Transverse colon (tissue), 4 donors: ENCODE measurements at regions not wholly inside any gene's neighbourhood (a gene's known extent, or its start where the extent isn't known, plus 50 kb on each side); places are given as distances from the start of the nearest gene placed in this dataset.

ENCODE experiments used
- DNase-seq: peaks from one replicate; pipeline ENCODE4 v3.0.0-alpha.2; 2019
- H3K27ac ChIP-seq, 4 donors: fragments of 200-600 bp; sonication (generic); 2 replicates each; pipeline ENCODE4 v1.5.1; 2016 to 2018; ENCODE audit warnings: inconsistent platforms in 4 of 4
- H3K27me3 ChIP-seq: fragments of 200-600 bp; sonication (generic); 2 replicates; pipeline ENCODE4 v1.5.1; 2017; ENCODE audit warnings: inconsistent platforms
- H3K36me3 ChIP-seq, 4 donors: fragments of 200-600 bp; sonication (generic); 2 replicates each; pipeline ENCODE4 v1.5.1; 2017 to 2019; ENCODE audit warnings: inconsistent platforms in 4 of 4
- H3K4me1 ChIP-seq, 4 donors: fragments of 200-600 bp; sonication (generic); 2 replicates each; pipeline ENCODE4 v1.5.1; 2017 to 2020; ENCODE audit warnings: inconsistent platforms in 4 of 4
- H3K4me3 ChIP-seq, 4 donors: fragments of 200-600 bp; sonication (generic); 1 replicate in 1 of 4; 2 replicates in 3 of 4; pipeline versions ENCODE4 v1.5.1 to v1.6.1; 2017 to 2019; ENCODE audit warnings: inconsistent platforms in 4 of 4
- H3K9me3 ChIP-seq, 2 donors: fragments of 200-600 bp; sonication (generic); 2 replicates each; pipeline ENCODE4 v1.5.1; 2017 to 2019; ENCODE audit warnings: inconsistent platforms in 2 of 2
- CTCF ChIP-seq, 5 experiments: fragments of 200-600 bp in 3 of 5; fragments of 450-650 bp in 2 of 5; sonication (generic) in 3 of 5; IDR thresholded peaks; 1 replicate in 2 of 5; 2 replicates in 3 of 5; pipeline ENCODE4 v1.5.1; 2016 to 2017; ENCODE audit warnings: antibody characterized with exemption in 5 of 5, inconsistent platforms in 3 of 5, mild to moderate bottlenecking in 2 of 5, moderate library complexity in 1 of 5
- EP300 ChIP-seq: sonication (generic); formaldehyde crosslinking; IDR thresholded peaks from one replicate; pipeline ENCODE4 v1.6.1; 2017; ENCODE audit warnings: antibody characterized with exemption, low read depth
- POLR2A ChIP-seq: fragments of 450-650 bp; IDR thresholded peaks from one replicate; pipeline ENCODE4 v1.6.1; 2016; ENCODE audit warnings: antibody characterized with exemption, mild to moderate bottlenecking, moderate library complexity
- POLR2AphosphoS5 ChIP-seq, 3 donors: sonication (generic); formaldehyde crosslinking; IDR thresholded peaks; one replicate each; pipeline ENCODE4 v1.6.1; 2016; ENCODE audit warnings: antibody characterized with exemption in 3 of 3
- WGBS, 2 donors: methylation state at CpG; one replicate each; pipeline ENCODE4 v1.1.5; 2018; ENCODE audit warnings: low coverage in 1 of 2; 5-methylcytosine and 5-hydroxymethylcytosine counted together
- in situ Hi-C, 4 donors: fragments of 200-750 bp; cut with MboI; loops; one replicate each; pipeline versions ENCODE4 v1.15.0 to v1.15.1; 2017; ENCODE audit warnings: low sequenced_read_pairs in 3 of 4, low pct_ligation_motif_present in 1 of 4, low pct_unique_long_range_greater_than_20kb in 1 of 4
- intact Hi-C: fragments of 100-400 bp; cut with DNase I; formaldehyde crosslinking; loops from one replicate; pipeline ENCODE4 v1.15.1; 2023; ENCODE audit warnings: low total_unique reads

- TF ChIP-seq POLR2A: no peak
- TF ChIP-seq POLR2AphosphoS5 (IDR thresholded peaks at IDR 0.05): no peak
- no peak for TF ChIP-seq EP300
- no peak for TF ChIP-seq CTCF (IDR thresholded peaks at IDR 0.05)
- no peaks in the 10 kb centered on the region for H3K9me3 ChIP-seq
- no peaks in the 10 kb centered on the region for H3K27me3 ChIP-seq
- DNase-seq: no peak
- intact Hi-C loops (no loop called here), in situ Hi-C loops (loop anchor here (5.0 to 25.0 kb wide), 6 partner anchors 178 to 503 kb away; partner anchors contain the start of gene FNBP1L (in 1 of the 4))
- H3K36me3 ChIP-seq: no peaks in the 10 kb centered on the region
- H3K27ac ChIP-seq: no peak overlapping the region
- 84 to 86% methylated on average over 8 of the region's 8 CpGs for WGBS, 2 donors
- H3K4me3 ChIP-seq: no peak overlapping the region
- H3K4me1 ChIP-seq: peaks cover 0 to 16% (median 4%) of the 10 kb centered on the region in 4 donors
Observed at GRCh38 chr1:93815366-93816110, 63.5 kb downstream of the DNTTIP2 start.

- Histone ChIP-seq H3K4me3 (no peak overlapping the region), H3K27me3 (no peaks in the 10 kb centered on the region), H3K9me3 (no peaks in the 10 kb centered on the region), H3K36me3 (no peaks in the 10 kb centered on the region), H3K27ac (no peak overlapping the region), H3K4me1 (peaks cover 0 to 16% (median 4%) of the 10 kb centered on the region in 4 donors)
- in situ Hi-C loops (loop anchor here (5.0 to 25.0 kb wide), 6 partner anchors 178 to 503 kb away; partner anchors contain the start of gene FNBP1L (in 1 of the 4)), intact Hi-C loops (loop anchor here (1.0 kb wide), 1 partner anchor 186 kb away; no protein-coding TSS in a partner anchor)
- TF ChIP-seq EP300 (no peak), POLR2A (no peak), POLR2AphosphoS5 (IDR thresholded peaks at IDR 0.05) (no peak), CTCF (IDR thresholded peaks at IDR 0.05) (no peak)
- no peak for DNase-seq
- 70 to 73% methylated on average over 8 of the region's 8 CpGs for WGBS, 2 donors
Observed at GRCh38 chr1:93814795-93815340, 64.1 kb downstream of the DNTTIP2 start.

DNA sequence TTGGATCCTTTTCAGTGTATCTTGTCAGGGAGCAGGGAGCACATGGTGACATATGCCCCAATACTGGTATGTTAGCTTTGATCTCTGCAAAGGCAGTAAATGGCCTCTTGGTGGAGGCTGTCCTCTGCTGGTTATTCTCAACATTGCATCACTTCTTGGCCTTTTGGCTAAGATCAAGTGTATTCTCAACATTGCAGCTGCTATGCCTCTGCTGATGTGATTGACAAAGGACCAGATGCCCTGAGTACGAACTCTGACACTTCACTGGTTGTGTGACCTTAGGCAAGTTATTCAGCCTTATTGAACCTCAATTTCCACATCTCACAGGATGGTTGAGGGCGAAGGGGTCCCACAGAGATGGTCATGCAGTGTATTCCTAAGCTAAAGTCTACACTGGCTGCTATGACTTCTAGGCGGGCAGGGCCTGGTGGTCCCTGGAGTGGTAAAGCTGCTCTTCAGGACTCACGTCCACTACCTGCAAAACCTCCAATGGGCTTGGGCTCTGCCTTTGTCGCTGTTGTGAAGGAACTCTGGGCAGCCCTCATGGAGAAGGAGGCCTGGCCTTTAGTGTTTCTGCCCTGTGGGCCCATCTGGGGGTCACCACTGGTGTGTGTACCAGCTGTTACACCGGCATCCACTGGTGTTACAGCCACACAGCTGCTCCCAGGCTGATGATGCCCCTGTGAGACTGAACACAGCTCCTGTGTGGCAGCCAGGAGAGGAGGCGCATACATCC lies 64.8 kb downstream of the DNTTIP2 start:
- Histone ChIP-seq H3K27me3 (no peaks in the 10 kb centered on the region), H3K36me3 (no peaks in the 10 kb centered on the region), H3K27ac (no peak overlapping the region), H3K4me1 (peaks cover 0 to 16% (median 4%) of the 10 kb centered on the region in 4 donors), H3K9me3 (no peaks in the 10 kb centered on the region), H3K4me3 (no peak overlapping the region)
- peak; percentile 59 for DNase-seq
- intact Hi-C loops: loop anchor here (1.0 kb wide), 1 partner anchor 185 kb away; no protein-coding TSS in a partner anchor
- no peak for TF ChIP-seq POLR2AphosphoS5 (IDR thresholded peaks at IDR 0.05)
- TF ChIP-seq EP300: no peak
- peak; percentile 93 to 97 (median 95) for TF ChIP-seq CTCF (IDR thresholded peaks at IDR 0.05)
- WGBS, 2 donors: 0 to 68% methylated on average over 1 to 6 of the region's 7 CpGs
- in situ Hi-C loops: loop anchor here (10.0 to 25.0 kb wide), 5 partner anchors 179 to 502 kb away; partner anchors contain the start of gene FNBP1L (in 1 of the 4)

DNA sequence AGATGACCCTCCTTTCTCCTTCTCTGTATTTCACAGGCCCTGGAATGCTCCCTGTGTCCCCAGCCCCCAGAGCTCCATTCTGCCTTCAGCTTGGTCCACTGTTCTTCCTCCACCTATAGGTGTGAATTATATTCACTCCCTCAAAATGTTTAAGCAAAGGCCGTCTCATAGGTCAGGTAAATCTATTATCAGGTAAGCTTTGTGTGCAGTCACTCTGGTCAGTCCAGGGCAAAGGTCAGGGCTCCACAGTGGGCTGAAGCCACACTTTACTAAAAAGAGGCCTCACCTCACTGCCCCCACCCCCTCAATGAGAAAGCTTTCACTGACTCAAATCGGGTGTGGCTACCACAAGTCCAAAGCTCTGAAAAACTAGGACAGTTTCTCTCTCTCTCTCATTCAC lies 65.9 kb downstream of the DNTTIP2 start:
- intact Hi-C loops: no loop called here
- DNase-seq: no peak
- WGBS, 2 donors: 80 to 83% methylated on average over 1 to 2 of the region's 2 CpGs
- H3K27me3 ChIP-seq: no peaks in the 10 kb centered on the region
- in situ Hi-C loops: loop anchor here (10.0 to 25.0 kb wide), 5 partner anchors 178 to 501 kb away; partner anchors contain the start of gene FNBP1L (in 1 of the 4)
- H3K27ac ChIP-seq: no peak overlapping the region
- H3K4me3 ChIP-seq: no peak overlapping the region
- peaks cover 0 to 16% (median 4%) of the 10 kb centered on the region in 4 donors for H3K4me1 ChIP-seq
- TF ChIP-seq CTCF (IDR thresholded peaks at IDR 0.05): peak in 1 of 5 experiments; percentile 8
- TF ChIP-seq EP300: no peak
- TF ChIP-seq POLR2AphosphoS5 (IDR thresholded peaks at IDR 0.05): no peak
- TF ChIP-seq POLR2A: no peak
- no peaks in the 10 kb centered on the region for H3K36me3 ChIP-seq
- peaks cover 0 to 4% of the 10 kb centered on the region in 2 donors for H3K9me3 ChIP-seq
